ENCODE measurements at regions not wholly inside any gene's neighbourhood (a gene's known extent, or its start where the extent isn't known, plus 50 kb on each side); places are given as distances from the start of the nearest gene placed in this dataset.

GRCh38 chr12:82635263-82635662, 51.4 kb upstream of the TMTC2 start:
- TF ChIP-seq, protein P1, sequence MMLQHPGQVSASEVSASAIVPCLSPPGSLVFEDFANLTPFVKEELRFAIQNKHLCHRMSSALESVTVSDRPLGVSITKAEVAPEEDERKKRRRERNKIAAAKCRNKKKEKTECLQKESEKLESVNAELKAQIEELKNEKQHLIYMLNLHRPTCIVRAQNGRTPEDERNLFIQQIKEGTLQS (IDR thresholded peaks at IDR 0.05), result no peak
- TF ChIP-seq CEBPB (IDR thresholded peaks at IDR 0.05; ENCODE audit: low read depth) (no peak), YY1 (IDR thresholded peaks at IDR 0.05; ENCODE audit: extremely low read depth, insufficient replicate concordance, low read depth, low read length) (no peak), CBX3 (IDR thresholded peaks at IDR 0.05; ENCODE audit: low read depth) (no peak), SP1 (IDR thresholded peaks at IDR 0.05; ENCODE audit: low read depth) (no peak)
- TF ChIP-seq, protein P2, sequence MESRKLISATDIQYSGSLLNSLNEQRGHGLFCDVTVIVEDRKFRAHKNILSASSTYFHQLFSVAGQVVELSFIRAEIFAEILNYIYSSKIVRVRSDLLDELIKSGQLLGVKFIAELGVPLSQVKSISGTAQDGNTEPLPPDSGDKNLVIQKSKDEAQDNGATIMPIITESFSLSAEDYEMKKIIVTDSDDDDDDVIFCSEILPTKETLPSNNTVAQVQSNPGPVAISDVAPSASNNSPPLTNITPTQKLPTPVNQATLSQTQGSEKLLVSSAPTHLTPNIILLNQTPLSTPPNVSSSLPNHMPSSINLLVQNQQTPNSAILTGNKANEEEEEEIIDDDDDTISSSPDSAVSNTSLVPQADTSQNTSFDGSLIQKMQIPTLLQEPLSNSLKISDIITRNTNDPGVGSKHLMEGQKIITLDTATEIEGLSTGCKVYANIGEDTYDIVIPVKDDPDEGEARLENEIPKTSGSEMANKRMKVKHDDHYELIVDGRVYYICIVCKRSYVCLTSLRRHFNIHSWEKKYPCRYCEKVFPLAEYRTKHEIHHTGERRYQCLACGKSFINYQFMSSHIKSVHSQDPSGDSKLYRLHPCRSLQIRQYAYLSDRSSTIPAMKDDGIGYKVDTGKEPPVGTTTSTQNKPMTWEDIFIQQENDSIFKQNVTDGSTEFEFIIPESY (IDR thresholded peaks at IDR 0.05; ENCODE audit: extremely low read depth, insufficient replicate concordance, low read length), result no peak
- intact Hi-C loops (cut with micrococcal nuclease), result no loop called here
- Histone ChIP-seq H3K9me3 (ENCODE audit: control insufficient read depth in 1 of 2, insufficient read depth in 1 of 2, low read depth in 1 of 2, low read length in 2 of 2) (no peaks in the 10 kb centered on the region), H3K27me3 (ENCODE audit: insufficient read depth, low read length) (no peaks in the 10 kb centered on the region), H2AFZ (ENCODE audit: low read depth, low read length, poor library complexity, severe bottlenecking) (peak overlapping the region; percentile 54), H3K36me3 (ENCODE audit: control insufficient read depth in 1 of 2, insufficient read depth in 2 of 2, low read length in 2 of 2) (no peaks in the 10 kb centered on the region), H3K9ac (ENCODE audit: low read length) (no peak overlapping the region), H3K9me2 (ENCODE audit: insufficient read depth) (no peaks in the 10 kb centered on the region), H4K20me1 (ENCODE audit: insufficient read depth) (no peaks in the 10 kb centered on the region), H3K4me2 (ENCODE audit: low read length) (no peak overlapping the region), H3K27ac (ENCODE audit: low read depth, low read length) (no peak overlapping the region), H3K79me2 (ENCODE audit: insufficient read depth, low read length) (no peaks in the 10 kb centered on the region), H3K4me1 (ENCODE audit: control insufficient read depth in 1 of 2, insufficient read depth in 2 of 2, low read length in 2 of 2) (no peaks in the 10 kb centered on the region; a peak in 1 of 4 replicates), H3K4me3 (replicated peaks in 1 of 2; ENCODE audit: low read depth in 1 of 2, low read length in 2 of 2) (no peak overlapping the region)
- POLR2A ChIA-PET, result no interaction called here
- RAD21 ChIA-PET (ENCODE audit: low non-redundant PET in 1 of 2, low total read pairs in 2 of 2, uncharacterized antibody in 2 of 2, unreplicated experiment in 2 of 2), result no interaction called here
- CTCF ChIA-PET, result no interaction called here
- BruUV-seq (replicated peaks), result no TSS peak
- no peak for ATAC-seq
- DNase-seq (ENCODE audit: low read depth, low spot score), result no peak
